Trophoblast cell (in vitro differentiated cells and primary cell): ENCODE measurements at regions not wholly inside any gene's neighbourhood (a gene's known extent, or its start where the extent isn't known, plus 50 kb on each side); places are given as distances from the start of the nearest gene placed in this dataset.

ENCODE experiments used
- DNase-seq, 2 donors: peaks; one replicate each; pipeline ENCODE4 v3.0.0-alpha.2; 2016
- H2AFZ ChIP-seq: 2 replicates; pipeline ENCODE4 v1.6.1; 2013; ENCODE audit warnings: low read length, moderate library complexity, mild to moderate bottlenecking; ENCODE audit not compliant: insufficient read depth, poor library complexity
- H2AK5ac ChIP-seq: 2 replicates; pipeline ENCODE4 v1.6.1; 2013; ENCODE audit warnings: mild to moderate bottlenecking, low read length
- H2BK120ac ChIP-seq: 2 replicates; pipeline ENCODE4 v1.6.1; 2013; ENCODE audit warnings: low read length, mild to moderate bottlenecking, moderate library complexity; ENCODE audit not compliant: insufficient read depth, poor library complexity
- H2BK12ac ChIP-seq: 2 replicates; pipeline ENCODE4 v1.6.1; 2013; ENCODE audit warnings: mild to moderate bottlenecking, low read length, moderate library complexity
- H2BK5ac ChIP-seq: 2 replicates; pipeline ENCODE4 v1.6.1; 2013; ENCODE audit warnings: low read length, low read depth, moderate library complexity, mild to moderate bottlenecking; ENCODE audit not compliant: poor library complexity
- H3K14ac ChIP-seq: 2 replicates; pipeline ENCODE4 v1.6.1; 2013; ENCODE audit warnings: mild to moderate bottlenecking, low read length
- H3K18ac ChIP-seq: 2 replicates; pipeline ENCODE4 v1.6.1; 2013; ENCODE audit warnings: mild to moderate bottlenecking, low read length
- H3K23ac ChIP-seq: 2 replicates; pipeline ENCODE4 v1.6.1; 2013; ENCODE audit warnings: low read length
- H3K27ac ChIP-seq: 2 replicates; pipeline ENCODE4 v1.5.1; 2013; ENCODE audit warnings: low read depth, mild to moderate bottlenecking, inconsistent platforms, low read length, moderate library complexity
- H3K27me3 ChIP-seq: 2 replicates; pipeline ENCODE4 v1.6.1; 2013; ENCODE audit warnings: inconsistent platforms, mild to moderate bottlenecking, low read length, moderate library complexity; ENCODE audit not compliant: insufficient read depth
- H3K36me3 ChIP-seq, 2 experiments: 1 replicate in 1 of 2; 2 replicates in 1 of 2; pipeline ENCODE4 v1.6.1; 2013; ENCODE audit warnings: low read length in 2 of 2, mild to moderate bottlenecking in 2 of 2, moderate library complexity in 1 of 2; ENCODE audit not compliant: insufficient read depth in 2 of 2, control insufficient read depth in 1 of 2
- H3K4ac ChIP-seq: 2 replicates; pipeline ENCODE4 v1.6.1; 2013; ENCODE audit warnings: low read depth, mild to moderate bottlenecking, low read length, moderate library complexity
- H3K4me1 ChIP-seq, 2 experiments: 1 replicate in 1 of 2; 2 replicates in 1 of 2; pipeline ENCODE4 v1.6.1; 2013; ENCODE audit warnings: low read length in 2 of 2, mild to moderate bottlenecking in 2 of 2, moderate library complexity in 1 of 2; ENCODE audit not compliant: insufficient read depth in 2 of 2, control insufficient read depth in 1 of 2
- H3K4me2 ChIP-seq: 2 replicates; pipeline ENCODE4 v1.6.1; 2013; ENCODE audit warnings: inconsistent platforms, mild to moderate bottlenecking, low read length, moderate library complexity
- H3K4me3 ChIP-seq: 2 replicates; pipeline ENCODE4 v1.5.1; 2013; ENCODE audit warnings: mild to moderate bottlenecking, low read depth, low read length, inconsistent platforms
- H3K79me1 ChIP-seq: one replicate; pipeline ENCODE4 v1.6.1; 2013; ENCODE audit warnings: low read length
- H3K79me2 ChIP-seq: 2 replicates; pipeline ENCODE4 v1.6.1; 2013; ENCODE audit warnings: low read length, mild to moderate bottlenecking; ENCODE audit not compliant: control insufficient read depth, insufficient read depth, poor library complexity
- H3K9ac ChIP-seq: 2 replicates; pipeline ENCODE4 v1.6.1; 2013; ENCODE audit warnings: mild to moderate bottlenecking, low read length
- H3K9me3 ChIP-seq: 2 replicates; pipeline ENCODE4 v1.6.1; 2013; ENCODE audit warnings: low read depth, mild to moderate bottlenecking, control low read depth, inconsistent platforms, low read length; ENCODE audit not compliant: insufficient read depth
- H4K12ac ChIP-seq: 2 replicates; pipeline ENCODE4 v1.6.1; 2013; ENCODE audit warnings: low read depth, mild to moderate bottlenecking, low read length, moderate library complexity
- H4K8ac ChIP-seq: 2 replicates; pipeline ENCODE4 v1.6.1; 2013; ENCODE audit warnings: low read depth, mild to moderate bottlenecking, low read length, moderate library complexity
- H4K91ac ChIP-seq: one replicate; pipeline ENCODE4 v1.6.1; 2013; ENCODE audit warnings: low read depth, mild to moderate bottlenecking, low read length, moderate library complexity
- WGBS: extraction: QIAGEN DNeasy Blood & Tissue Kit; methylation state at CpG from one replicate; pipeline ENCODE4 v1.1.7; 2013; ENCODE audit warnings: missing lambda C conversion rate; ENCODE audit not compliant: insufficient read length, insufficient coverage; ENCODE audit errors: extremely low coverage; 5-methylcytosine and 5-hydroxymethylcytosine counted together

GRCh38 chr20:40287683-40288082, 401.4 kb downstream of the MAFB start:
- Histone ChIP-seq H3K27ac (no peak overlapping the region), H3K4me1 (peaks cover 0 to 4% of the 10 kb centered on the region in 2 experiments), H2AFZ (no peak overlapping the region), H4K91ac (no peak overlapping the region), H4K8ac (no peak overlapping the region), H3K27me3 (no peaks in the 10 kb centered on the region), H3K14ac (no peak overlapping the region), H4K12ac (no peak overlapping the region), H2AK5ac (no peak overlapping the region), H2BK5ac (no peak overlapping the region), H3K18ac (no peak overlapping the region), H3K4me3 (no peak overlapping the region), H3K79me2 (no peaks in the 10 kb centered on the region), H3K36me3 (no peaks in the 10 kb centered on the region), H3K9me3 (no peaks in the 10 kb centered on the region), H2BK120ac (no peak overlapping the region), H3K4me2 (no peak overlapping the region), H3K23ac (no peak overlapping the region), H3K4ac (no peak overlapping the region), H2BK12ac (no peak overlapping the region), H3K9ac (no peak overlapping the region), H3K79me1 (no peaks in the 10 kb centered on the region)
- WGBS, result no CpG with 5 or more reads among the region's 2 CpGs
- DNase-seq, result no peak

- Histone ChIP-seq H3K9me3 (no peaks in the 10 kb centered on the region), H3K23ac (no peak overlapping the region), H3K4ac (no peak overlapping the region), H4K8ac (no peak overlapping the region), H3K36me3 (no peaks in the 10 kb centered on the region), H3K14ac (no peak overlapping the region), H3K18ac (no peak overlapping the region), H3K27ac (no peak overlapping the region), H3K27me3 (no peaks in the 10 kb centered on the region), H2BK5ac (no peak overlapping the region), H3K79me2 (no peaks in the 10 kb centered on the region), H3K4me1 (peaks cover 0 to 4% of the 10 kb centered on the region in 2 experiments), H2BK120ac (peak overlapping the region; percentile 1), H2AFZ (no peak overlapping the region), H4K91ac (no peak overlapping the region), H3K4me2 (no peak overlapping the region), H3K9ac (no peak overlapping the region), H4K12ac (no peak overlapping the region), H3K4me3 (no peak overlapping the region), H2AK5ac (no peak overlapping the region), H2BK12ac (peak overlapping the region; percentile 84), H3K79me1 (no peaks in the 10 kb centered on the region)
- WGBS, result no CpG with 5 or more reads among the region's 10 CpGs
- DNase-seq, result no peak
Measured at GRCh38 chr20:40286975-40287531, 402.0 kb downstream of the MAFB start.

GRCh38 chr20:40284611-40285010, 404.4 kb downstream of the MAFB start:
- Histone ChIP-seq H3K23ac (no peak overlapping the region), H3K27me3 (no peaks in the 10 kb centered on the region), H3K9ac (no peak overlapping the region), H3K14ac (no peak overlapping the region), H4K8ac (no peak overlapping the region), H4K91ac (no peak overlapping the region), H4K12ac (no peak overlapping the region), H3K79me2 (no peaks in the 10 kb centered on the region), H2AFZ (no peak overlapping the region), H2AK5ac (no peak overlapping the region), H3K18ac (no peak overlapping the region), H2BK12ac (no peak overlapping the region), H2BK120ac (no peak overlapping the region), H3K4me1 (peaks cover 0 to 4% of the 10 kb centered on the region in 2 experiments), H3K27ac (no peak overlapping the region), H3K4me2 (no peak overlapping the region), H3K4me3 (no peak overlapping the region), H3K79me1 (peaks cover 4% of the 10 kb centered on the region), H3K9me3 (no peaks in the 10 kb centered on the region), H3K4ac (no peak overlapping the region), H2BK5ac (no peak overlapping the region), H3K36me3 (no peaks in the 10 kb centered on the region)
- DNase-seq, result no peak
- no CpG with 5 or more reads among the region's 2 CpGs for WGBS

- no peaks in the 10 kb centered on the region for H3K27me3 ChIP-seq
- H4K8ac ChIP-seq, result no peak overlapping the region
- no peak overlapping the region for H2AFZ ChIP-seq
- H3K4ac ChIP-seq, result no peak overlapping the region
- no peaks in the 10 kb centered on the region for H3K9me3 ChIP-seq
- no peak overlapping the region for H2BK5ac ChIP-seq
- WGBS, result no CpG with 5 or more reads among the region's 1 CpG
- no peak overlapping the region for H3K23ac ChIP-seq
- peaks cover 9% of the 10 kb centered on the region for H3K79me1 ChIP-seq
- no peak overlapping the region for H3K4me2 ChIP-seq
- H3K27ac ChIP-seq, result no peak overlapping the region
- no peak overlapping the region for H3K9ac ChIP-seq
- no peaks in the 10 kb centered on the region for H3K79me2 ChIP-seq
- no peak overlapping the region for H2AK5ac ChIP-seq
- H2BK120ac ChIP-seq, result no peak overlapping the region
- no peak overlapping the region for H2BK12ac ChIP-seq
- no peak overlapping the region for H3K4me3 ChIP-seq
- no peaks in the 10 kb centered on the region for H3K36me3 ChIP-seq
- H3K18ac ChIP-seq, result no peak overlapping the region
- no peak overlapping the region for H3K14ac ChIP-seq
- H4K12ac ChIP-seq, result no peak overlapping the region
- peaks cover 2 to 6% of the 10 kb centered on the region in 2 experiments for H3K4me1 ChIP-seq
- DNase-seq, result peak; percentile 2 to 13
- H4K91ac ChIP-seq, result no peak overlapping the region
Measured at GRCh38 chr20:40283689-40284088, 405.3 kb downstream of the MAFB start.
